ENCODE measurements at regions not wholly inside any gene's neighbourhood (a gene's known extent, or its start where the extent isn't known, plus 50 kb on each side); places are given as distances from the start of the nearest gene placed in this dataset.

- TF ChIP-seq HDAC2 (IDR thresholded peaks at IDR 0.05) (no peak), ELK1 (IDR thresholded peaks at IDR 0.05; ENCODE audit: low read depth, low read length) (no peak), RAD21 (conservative IDR thresholded peaks at IDR 0.05 in 1 of 2, IDR thresholded peaks at IDR 0.05 in 1 of 2) (no peak), CBX2 (IDR thresholded peaks at IDR 0.05; ENCODE audit: borderline replicate concordance, low read depth) (no peak)
These were observed 579.4 kb downstream of the SI start (continued) for GRCh38 chr3:164498917-164499316.

GRCh38 chr3:164488893-164489292, 589.4 kb downstream of the SI start:
- no peak overlapping the region for H3K27ac ChIP-seq
- TF ChIP-seq EHMT2 (IDR thresholded peaks at IDR 0.05; ENCODE audit: low read depth) (no peak), E2F6 (IDR thresholded peaks at IDR 0.05; ENCODE audit: borderline replicate concordance, low read depth) (no peak), NFE2L2 (conservative IDR thresholded peaks at IDR 0.05; ENCODE audit: low read length) (no peak), KDM5A (IDR thresholded peaks at IDR 0.05) (no peak), NR3C1 (IDR thresholded peaks at IDR 0.05) (no peak), GATA3 (IDR thresholded peaks at IDR 0.05; ENCODE audit: borderline replicate concordance) (no peak), BCL3 (IDR thresholded peaks at IDR 0.05) (no peak), TP53 (CRISPR knock-in tag; IDR thresholded peaks at IDR 0.05) (no peak), BHLHE40 (IDR thresholded peaks at IDR 0.05; ENCODE audit: low read depth, low read length) (no peak), POLR2AphosphoS2 (conservative IDR thresholded peaks at IDR 0.05; ENCODE audit: low read length) (no peak), KDM1A (IDR thresholded peaks at IDR 0.05; ENCODE audit: low read depth) (no peak), ESRRA (IDR thresholded peaks at IDR 0.05; ENCODE audit: borderline replicate concordance, low read length) (no peak), REST (IDR thresholded peaks at IDR 0.05) (no peak), CHD4 (IDR thresholded peaks at IDR 0.05; ENCODE audit: borderline replicate concordance) (no peak), CBX2 (IDR thresholded peaks at IDR 0.05; ENCODE audit: borderline replicate concordance, low read depth) (no peak)
- POLR2A ChIA-PET: no interaction called here
- no peaks in the 10 kb centered on the region for H3K9me3 ChIP-seq
- H3K4me2 ChIP-seq: no peak overlapping the region
- 58% methylated on average over 2 of the region's 2 CpGs for WGBS (ENCODE audit: missing lambda C conversion rate)
- no peak for ATAC-seq
- H3K4me3 ChIP-seq: no peak overlapping the region
- no peak for FAIRE-seq
- no peak for DNase-seq (ENCODE audit: low read depth in 1 of 2, low spot score in 1 of 2)
- CTCF ChIA-PET: no interaction called here
- no peaks in the 10 kb centered on the region for H3K4me1 ChIP-seq

GRCh38 chr3:164486150-164486549, 592.1 kb downstream of the SI start:
- no peak for ATAC-seq
- TF ChIP-seq CHD4 (IDR thresholded peaks at IDR 0.05; ENCODE audit: borderline replicate concordance) (no peak), ATOH8 (CRISPR knock-in tag; IDR thresholded peaks at IDR 0.05; ENCODE audit: low read depth) (no peak), CTCF (IDR thresholded peaks at IDR 0.05) (no peak), ESRRA (IDR thresholded peaks at IDR 0.05; ENCODE audit: borderline replicate concordance, low read length) (no peak), SREBF2 (IDR thresholded peaks at IDR 0.05) (no peak), NFE2L2 (conservative IDR thresholded peaks at IDR 0.05; ENCODE audit: low read length) (no peak), HOXA7 (CRISPR knock-in tag; IDR thresholded peaks at IDR 0.05) (no peak), USF2 (IDR thresholded peaks at IDR 0.05) (no peak), KDM1A (IDR thresholded peaks at IDR 0.05; ENCODE audit: low read depth) (no peak), EP300 (IDR thresholded peaks at IDR 0.05) (no peak), FOSB (CRISPR knock-in tag; IDR thresholded peaks at IDR 0.05) (no peak)
- no peak overlapping the region for H3K4me3 ChIP-seq
- CTCF ChIA-PET: no interaction called here
- POLR2A ChIA-PET: no interaction called here
- H3K4me1 ChIP-seq: no peaks in the 10 kb centered on the region
- FAIRE-seq: no peak
- no peaks in the 10 kb centered on the region for H3K9me3 ChIP-seq
- H3K27ac ChIP-seq: no peak overlapping the region
- H3K4me2 ChIP-seq: no peak overlapping the region
- DNase-seq (ENCODE audit: low read depth in 1 of 2, low spot score in 1 of 2): no peak
- WGBS (ENCODE audit: missing lambda C conversion rate): 22% methylated on average over 3 of the region's 3 CpGs

Data from A549 (cell line).